ENCODE measurements at regions not wholly inside any gene's neighbourhood (a gene's known extent, or its start where the extent isn't known, plus 50 kb on each side); places are given as distances from the start of the nearest gene placed in this dataset.

- intact Hi-C loops (cut with DNase I, micrococcal nuclease): no loop called here
- ChIA-PET CTCF (no interaction called here), POLR2A (no interaction called here)
- H3K4me1 Mint-ChIP-seq (ENCODE audit: low read depth): no peaks in the 10 kb centered on the region
- no peak overlapping the region for H3K4me3 Mint-ChIP-seq
- no peak for TF ChIP-seq CTCF (IDR thresholded peaks at IDR 0.05)
- Histone ChIP-seq H3K27me3 (ENCODE audit: control insufficient read depth in 1 of 2, insufficient read depth in 2 of 2, low read length in 2 of 2) (no peaks in the 10 kb centered on the region), H3K27ac (ENCODE audit: low read depth in 1 of 2, low read length in 2 of 2) (no peak overlapping the region), H3K4me1 (ENCODE audit: insufficient read depth, low read length) (no peaks in the 10 kb centered on the region), H3K36me3 (ENCODE audit: insufficient read depth, low read length) (no peaks in the 10 kb centered on the region), H3K4me3 (ENCODE audit: low read length) (no peak overlapping the region), H3K9me3 (ENCODE audit: control insufficient read depth in 1 of 2, insufficient read depth in 1 of 2, low read length in 2 of 2) (no peaks in the 10 kb centered on the region)
- no peaks in the 10 kb centered on the region for H3K36me3 Mint-ChIP-seq (ENCODE audit: low read depth)
- no peaks in the 10 kb centered on the region for H3K9me3 Mint-ChIP-seq
- no peak for DNase-seq
- peaks cover 7% of the 10 kb centered on the region for H3K27me3 Mint-ChIP-seq
- no peak for ATAC-seq (ENCODE audit: poor library complexity)
- H3K27ac Mint-ChIP-seq: no peak overlapping the region
Measured at GRCh38 chr2:219830353-219830738, 202.9 kb downstream of the SLC4A3 start.

GRCh38 chr2:219831957-219832356 lies 204.5 kb downstream of the SLC4A3 start:
- TF ChIP-seq CTCF (IDR thresholded peaks at IDR 0.05): no peak
- intact Hi-C loops (cut with DNase I, micrococcal nuclease): no loop called here
- Mint-ChIP-seq H3K36me3 (ENCODE audit: low read depth) (no peaks in the 10 kb centered on the region), H3K27ac (no peak overlapping the region), H3K9me3 (no peaks in the 10 kb centered on the region), H3K27me3 (no peaks in the 10 kb centered on the region), H3K4me3 (no peak overlapping the region), H3K4me1 (ENCODE audit: low read depth) (no peaks in the 10 kb centered on the region)
- H3K4me3 ChIP-seq (ENCODE audit: low read length): no peak overlapping the region
- H3K27me3 ChIP-seq (ENCODE audit: control insufficient read depth in 1 of 2, insufficient read depth in 2 of 2, low read length in 2 of 2): no peaks in the 10 kb centered on the region
- H3K9me3 ChIP-seq (ENCODE audit: control insufficient read depth in 1 of 2, insufficient read depth in 1 of 2, low read length in 2 of 2): no peaks in the 10 kb centered on the region
- ChIA-PET POLR2A (no interaction called here), CTCF (no interaction called here)
- no peaks in the 10 kb centered on the region for H3K4me1 ChIP-seq (ENCODE audit: insufficient read depth, low read length)
- H3K27ac ChIP-seq (ENCODE audit: low read depth in 1 of 2, low read length in 2 of 2): no peak overlapping the region
- DNase-seq: no peak
- H3K36me3 ChIP-seq (ENCODE audit: insufficient read depth, low read length): no peaks in the 10 kb centered on the region
- ATAC-seq (ENCODE audit: poor library complexity): no peak

- no peak for TF ChIP-seq CTCF (IDR thresholded peaks at IDR 0.05)
- H3K36me3 ChIP-seq (ENCODE audit: insufficient read depth, low read length): no peaks in the 10 kb centered on the region
- intact Hi-C loops (cut with DNase I, micrococcal nuclease): no loop called here
- Mint-ChIP-seq H3K27ac (no peak overlapping the region), H3K9me3 (no peaks in the 10 kb centered on the region), H3K36me3 (ENCODE audit: low read depth) (no peaks in the 10 kb centered on the region), H3K4me1 (ENCODE audit: low read depth) (no peaks in the 10 kb centered on the region), H3K27me3 (no peaks in the 10 kb centered on the region), H3K4me3 (no peak overlapping the region)
- ATAC-seq (ENCODE audit: poor library complexity): no peak
- no peaks in the 10 kb centered on the region for H3K4me1 ChIP-seq (ENCODE audit: insufficient read depth, low read length)
- POLR2A ChIA-PET: no interaction called here
- CTCF ChIA-PET: no interaction called here
- no peaks in the 10 kb centered on the region for H3K27me3 ChIP-seq (ENCODE audit: control insufficient read depth in 1 of 2, insufficient read depth in 2 of 2, low read length in 2 of 2)
- H3K9me3 ChIP-seq (ENCODE audit: control insufficient read depth in 1 of 2, insufficient read depth in 1 of 2, low read length in 2 of 2): no peaks in the 10 kb centered on the region
- no peak overlapping the region for H3K4me3 ChIP-seq (ENCODE audit: low read length)
- H3K27ac ChIP-seq (ENCODE audit: low read depth in 1 of 2, low read length in 2 of 2): no peak overlapping the region
- DNase-seq: no peak
Measured at GRCh38 chr2:219832904-219833303, 205.5 kb downstream of the SLC4A3 start.
